OCI-LY1 (cell line): ENCODE measurements at regions not wholly inside any gene's neighbourhood (a gene's known extent, or its start where the extent isn't known, plus 50 kb on each side); places are given as distances from the start of the nearest gene placed in this dataset.

Source experiments
- H2AFZ ChIP-seq: fragments of 200-600 bp; sonication (generic), shearing (Covaris generic); 2 replicates; pipeline ENCODE4 v1.6.0; 2014; ENCODE audit warnings: antibody characterized with exemption, mild to moderate bottlenecking, low read length
- H3F3A ChIP-seq: fragments of 200-600 bp; sonication (generic), shearing (Covaris generic); 2 replicates; pipeline ENCODE4 v1.6.0; 2014; ENCODE audit warnings: mild to moderate bottlenecking, antibody characterized with exemption, low read length, moderate library complexity; ENCODE audit not compliant: insufficient read depth
- H3K27ac ChIP-seq: fragments of 200-600 bp; sonication (generic); 2 replicates; pipeline ENCODE4 v1.5.1; 2014; ENCODE audit warnings: low read length, mixed run types, mild to moderate bottlenecking, low read depth; ENCODE audit not compliant: poor library complexity, severe bottlenecking
- H3K27me3 ChIP-seq: fragments of 200-600 bp; sonication (generic); 2 replicates; pipeline ENCODE4 v1.6.0; 2014; ENCODE audit warnings: antibody characterized with exemption, mild to moderate bottlenecking, low read length, moderate library complexity; ENCODE audit not compliant: insufficient read depth
- H3K36me3 ChIP-seq: fragments of 200-600 bp; sonication (generic); 2 replicates; pipeline ENCODE4 v1.6.1; 2014; ENCODE audit warnings: mild to moderate bottlenecking, antibody characterized with exemption, low read length, moderate library complexity, mixed read lengths; ENCODE audit not compliant: insufficient read depth
- H3K4me1 ChIP-seq: fragments of 200-600 bp; sonication (generic); 2 replicates; pipeline ENCODE4 v1.5.1; 2014; ENCODE audit warnings: mild to moderate bottlenecking, low read length, moderate library complexity; ENCODE audit not compliant: insufficient read depth, severe bottlenecking
- H3K4me2 ChIP-seq: fragments of 200-600 bp; sonication (generic), shearing (Covaris generic); 2 replicates; pipeline ENCODE4 v1.6.1; 2014; ENCODE audit warnings: low read length
- H3K4me3 ChIP-seq: fragments of 200-600 bp; sonication (generic); 2 replicates; pipeline ENCODE4 v1.5.1; 2014; ENCODE audit warnings: low read length, low read depth, mild to moderate bottlenecking, mixed read lengths; ENCODE audit not compliant: poor library complexity, severe bottlenecking
- H3K79me2 ChIP-seq: fragments of 200-600 bp; shearing (Covaris generic); 2 replicates; pipeline ENCODE4 v1.6.1; 2016; ENCODE audit warnings: mixed run types, low read length, mixed read lengths; ENCODE audit not compliant: insufficient read depth
- H3K9ac ChIP-seq: fragments of 200-600 bp; sonication (generic), shearing (Covaris generic); 2 replicates; pipeline ENCODE4 v1.6.1; 2014; ENCODE audit warnings: mild to moderate bottlenecking, low read length, mixed read lengths
- H3K9me2 ChIP-seq: fragments of 200-600 bp; sonication (generic), shearing (Covaris generic); 2 replicates; pipeline ENCODE4 v1.6.1; 2014; ENCODE audit warnings: low read depth, mild to moderate bottlenecking, low read length, mixed read lengths
- H3K9me3 ChIP-seq: fragments of 200-600 bp; shearing (Covaris generic); 2 replicates; pipeline ENCODE4 v1.6.1; 2014; ENCODE audit warnings: low read length, mixed read lengths
- H4K20me1 ChIP-seq: fragments of 200-600 bp; sonication (generic), shearing (Covaris generic); 2 replicates; pipeline ENCODE4 v1.6.0; 2016; ENCODE audit warnings: mild to moderate bottlenecking, low read length; ENCODE audit not compliant: insufficient read depth
- CTCF ChIP-seq: fragments of 200-600 bp; sonication (generic), shearing (Covaris generic); IDR thresholded peaks from 2 replicates; pipeline ENCODE4 v1.5.1; 2017; ENCODE audit warnings: mild to moderate bottlenecking, antibody characterized with exemption, low read length, moderate library complexity, mixed read lengths
- EZH2 ChIP-seq: fragments of 200-600 bp; sonication (generic), shearing (Covaris generic); IDR thresholded peaks from 2 replicates; pipeline ENCODE4 v1.8.0; 2017; ENCODE audit warnings: borderline replicate concordance, mixed run types, mild to moderate bottlenecking, antibody characterized with exemption, low read length, moderate library complexity, mixed read lengths

GRCh38 chr13:70795484-70795883 is 687.2 kb upstream of the KLHL1 start:
- H3K4me1 ChIP-seq = no peaks in the 10 kb centered on the region
- TF ChIP-seq EZH2 = no peak
- peak; percentile 12; the same call in 1 of the 2 replicates for TF ChIP-seq CTCF
- H3K9me2 ChIP-seq = no peaks in the 10 kb centered on the region
- no peaks in the 10 kb centered on the region for H3F3A ChIP-seq
- H3K4me2 ChIP-seq = no peak overlapping the region
- H3K36me3 ChIP-seq = no peaks in the 10 kb centered on the region
- H2AFZ ChIP-seq = no peak overlapping the region
- H3K4me3 ChIP-seq = no peak overlapping the region
- H3K79me2 ChIP-seq = no peaks in the 10 kb centered on the region
- no peaks in the 10 kb centered on the region for H3K27me3 ChIP-seq
- no peak overlapping the region for H3K9ac ChIP-seq
- H4K20me1 ChIP-seq = no peaks in the 10 kb centered on the region
- H3K27ac ChIP-seq = no peak overlapping the region
- H3K9me3 ChIP-seq = no peaks in the 10 kb centered on the region

GRCh38 chr13:70792121-70792520 is 683.9 kb upstream of the KLHL1 start:
- no peaks in the 10 kb centered on the region for H4K20me1 ChIP-seq
- H3K4me3 ChIP-seq = no peak overlapping the region
- no peaks in the 10 kb centered on the region for H3K4me1 ChIP-seq
- H3K9ac ChIP-seq = no peak overlapping the region
- no peaks in the 10 kb centered on the region for H3K9me2 ChIP-seq
- H3F3A ChIP-seq = no peaks in the 10 kb centered on the region
- TF ChIP-seq EZH2 = no peak
- TF ChIP-seq CTCF = no peak
- H2AFZ ChIP-seq = no peak overlapping the region
- H3K27ac ChIP-seq = no peak overlapping the region
- no peaks in the 10 kb centered on the region for H3K79me2 ChIP-seq
- no peaks in the 10 kb centered on the region for H3K27me3 ChIP-seq
- H3K36me3 ChIP-seq = no peaks in the 10 kb centered on the region
- no peaks in the 10 kb centered on the region for H3K9me3 ChIP-seq
- no peak overlapping the region for H3K4me2 ChIP-seq

GRCh38 chr13:70789751-70790150 is 681.5 kb upstream of the KLHL1 start:
- H3K27ac ChIP-seq = no peak overlapping the region
- H3K4me2 ChIP-seq = no peak overlapping the region
- no peaks in the 10 kb centered on the region for H3K9me2 ChIP-seq
- H3K4me3 ChIP-seq = no peak overlapping the region
- no peaks in the 10 kb centered on the region for H3K4me1 ChIP-seq
- H3K79me2 ChIP-seq = no peaks in the 10 kb centered on the region
- no peaks in the 10 kb centered on the region for H3K27me3 ChIP-seq
- no peak overlapping the region for H3K9ac ChIP-seq
- H3K9me3 ChIP-seq = no peaks in the 10 kb centered on the region
- no peak overlapping the region for H2AFZ ChIP-seq
- H4K20me1 ChIP-seq = 0 out of 2 replicates have a peak, but pooled peaks cover 2% of the 10 kb centered on the region
- no peak for TF ChIP-seq CTCF
- no peaks in the 10 kb centered on the region for H3K36me3 ChIP-seq
- no peaks in the 10 kb centered on the region for H3F3A ChIP-seq
